CD14-positive monocyte (primary cell): ENCODE measurements at regions not wholly inside any gene's neighbourhood (a gene's known extent, or its start where the extent isn't known, plus 50 kb on each side); places are given as distances from the start of the nearest gene placed in this dataset.

Experiments
- DNase-seq, 3 donors: peaks; one replicate each; pipeline ENCODE4 v3.0.0-alpha.2; 2011 to 2022
- H2AFZ ChIP-seq: 2 replicates; pipeline ENCODE4 v1.6.0; 2012; ENCODE audit warnings: mild to moderate bottlenecking, low read depth, low read length, inconsistent platforms; ENCODE audit not compliant: insufficient read depth, poor library complexity, severe bottlenecking
- H3K27ac ChIP-seq, 2 donors: 1 replicate in 1 of 2; 2 replicates in 1 of 2; pipeline ENCODE4 v1.5.1; 2012 to 2013; ENCODE audit warnings: low read length in 2 of 2, control low read depth in 1 of 2, inconsistent platforms in 1 of 2, low read depth in 1 of 2, mild to moderate bottlenecking in 1 of 2
- H3K27me3 ChIP-seq, 2 donors: one replicate each; pipeline versions ENCODE4 v1.6.0 to v1.6.1; 2011 to 2013; ENCODE audit warnings: low read length in 2 of 2; ENCODE audit not compliant: control insufficient read depth in 2 of 2, insufficient read depth in 2 of 2
- H3K36me3 ChIP-seq, 2 donors: replicated peaks in 1 of 2; 1 replicate in 1 of 2; 2 replicates in 1 of 2; pipeline versions ENCODE4 v1.5.1 to v1.6.1; 2012 to 2013; ENCODE audit warnings: low read length in 2 of 2, control low read depth in 1 of 2, inconsistent platforms in 1 of 2, mild to moderate bottlenecking in 1 of 2; ENCODE audit not compliant: insufficient read depth in 2 of 2, control insufficient read depth in 1 of 2
- H3K4me1 ChIP-seq, 2 donors: 1 replicate in 1 of 2; 2 replicates in 1 of 2; pipeline versions ENCODE4 v1.5.1 to v1.6.1; 2012 to 2013; ENCODE audit warnings: low read length in 2 of 2, control low read depth in 1 of 2, inconsistent platforms in 1 of 2, mild to moderate bottlenecking in 1 of 2, moderate library complexity in 1 of 2; ENCODE audit not compliant: insufficient read depth in 2 of 2, control insufficient read depth in 1 of 2
- H3K4me2 ChIP-seq: replicated peaks from 2 replicates; pipeline ENCODE3; 2012; ENCODE audit warnings: low read length, moderate library complexity, mild to moderate bottlenecking; ENCODE audit not compliant: poor library complexity, severe bottlenecking; ENCODE audit errors: extremely low read depth
- H3K4me3 ChIP-seq, 3 experiments: fragments of 200-600 bp in 1 of 3; sonication (generic) in 1 of 3; replicated peaks in 1 of 3; 1 replicate in 2 of 3; 2 replicates in 1 of 3; pipeline ENCODE4 v1.5.1; 2011 to 2013; ENCODE audit warnings: low read length in 3 of 3, mild to moderate bottlenecking in 3 of 3, control low read depth in 2 of 3, low read depth in 2 of 3, inconsistent platforms in 1 of 3, moderate library complexity in 1 of 3
- H3K79me2 ChIP-seq: 2 replicates; pipeline ENCODE4 v1.6.0; 2012; ENCODE audit warnings: mild to moderate bottlenecking, control low read depth, inconsistent platforms, low read length, moderate library complexity; ENCODE audit not compliant: insufficient read depth
- H3K9ac ChIP-seq: 2 replicates; pipeline ENCODE4 v1.6.0; 2017; ENCODE audit warnings: low read length, mild to moderate bottlenecking; ENCODE audit not compliant: insufficient read depth, poor library complexity, severe bottlenecking
- H3K9me3 ChIP-seq, 2 donors: replicated peaks in 1 of 2; 1 replicate in 1 of 2; 2 replicates in 1 of 2; pipeline versions ENCODE4 v1.5.1 to v1.6.1; 2012 to 2013; ENCODE audit warnings: low read length in 2 of 2, control low read depth in 1 of 2; ENCODE audit not compliant: control insufficient read depth in 1 of 2, insufficient read depth in 1 of 2
- H4K20me1 ChIP-seq: 2 replicates; pipeline ENCODE4 v1.6.0; 2012; ENCODE audit warnings: mild to moderate bottlenecking, low read length, control low read depth, moderate library complexity; ENCODE audit not compliant: insufficient read depth
- H3K27ac Mint-ChIP-seq, 7 donors: one replicate each; pipeline ENCODE4 v1.8.0; 2020; ENCODE audit warnings: mild to moderate bottlenecking in 7 of 7, mixed read lengths in 7 of 7, moderate library complexity in 6 of 7, inconsistent platforms in 2 of 7
- H3K27me3 Mint-ChIP-seq, 3 donors: one replicate each; pipeline ENCODE4 v1.8.0; 2021 to 2022; ENCODE audit warnings: low read depth in 3 of 3, mild to moderate bottlenecking in 3 of 3, mixed read lengths in 3 of 3, moderate library complexity in 3 of 3, inconsistent platforms in 1 of 3
- H3K36me3 Mint-ChIP-seq, 2 donors: one replicate each; pipeline ENCODE4 v1.8.0; 2020; ENCODE audit warnings: mixed read lengths in 2 of 2, inconsistent platforms in 1 of 2, mild to moderate bottlenecking in 1 of 2
- H3K4me1 Mint-ChIP-seq: one replicate; pipeline ENCODE4 v1.8.0; 2020; ENCODE audit warnings: mild to moderate bottlenecking, mixed read lengths
- H3K4me3 Mint-ChIP-seq, 2 donors: one replicate each; pipeline ENCODE4 v1.8.0; 2020; ENCODE audit warnings: mild to moderate bottlenecking in 2 of 2, mixed read lengths in 2 of 2, moderate library complexity in 1 of 2
- H3K9me3 Mint-ChIP-seq, 7 donors: one replicate each; pipeline ENCODE4 v1.8.0; 2020 to 2022; ENCODE audit warnings: mixed read lengths in 7 of 7, mild to moderate bottlenecking in 6 of 7, moderate library complexity in 6 of 7, inconsistent platforms in 2 of 7
- CTCF ChIP-seq: fragments of 200-600 bp; IDR thresholded peaks from one replicate; pipeline ENCODE4 v1.8.0; 2022; ENCODE audit warnings: antibody characterized with exemption, mild to moderate bottlenecking
- WGBS: methylation state at CpG from one replicate; pipeline ENCODE4 v1.1.5; 2013; ENCODE audit warnings: missing lambda C conversion rate; ENCODE audit not compliant: insufficient coverage; 5-methylcytosine and 5-hydroxymethylcytosine counted together
- intact Hi-C, 2 donors: fragments of 100-400 bp; cut with micrococcal nuclease; formaldehyde crosslinking; loops; one replicate each; pipeline versions ENCODE4 v1.15.0 to v1.15.1; 2023

DNA sequence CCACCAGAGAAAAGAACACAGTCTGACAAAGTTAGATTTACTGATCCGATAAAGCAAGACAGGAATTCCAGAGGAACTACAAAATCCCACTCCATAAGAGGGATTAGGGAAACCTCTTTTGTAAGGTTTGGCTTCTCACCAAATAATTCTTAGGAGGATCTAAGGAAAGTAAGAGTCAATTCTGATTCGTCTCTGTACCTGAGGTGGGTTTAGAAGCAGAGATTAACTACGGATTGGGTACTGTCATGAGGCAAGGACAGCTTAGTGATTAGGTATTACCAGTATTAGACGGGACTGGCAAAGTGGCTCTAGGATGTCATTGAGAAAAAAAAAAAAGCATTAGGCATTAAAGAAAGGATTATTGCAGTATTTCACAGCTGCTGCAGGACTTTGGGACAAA lies 371.7 kb upstream of the BRINP3 start:
- no peaks in the 10 kb centered on the region for H3K27me3 ChIP-seq
- TF ChIP-seq CTCF: no peak

GRCh38 chr1:190852611-190853010 lies 374.9 kb upstream of the BRINP3 start:
- no peak for TF ChIP-seq CTCF
- no peak overlapping the region for H3K27ac Mint-ChIP-seq
- intact Hi-C loops: no loop called here

More for the DNA sequence above, 371.7 kb upstream of the BRINP3 start:
- Histone ChIP-seq H3K79me2 (no peaks in the 10 kb centered on the region), H3K9me3 (peaks cover 0 to 4% of the 10 kb centered on the region in 2 donors), H3K4me3 (no peak overlapping the region), H3K4me2 (no peak overlapping the region), H3K9ac (no peak overlapping the region), H3K4me1 (no peaks in the 10 kb centered on the region), H2AFZ (no peak overlapping the region), H3K36me3 (no peaks in the 10 kb centered on the region), H4K20me1 (no peaks in the 10 kb centered on the region), H3K27ac (no peak overlapping the region)
- whole genome bisulfite sequencing: 94% methylated on average over 3 of the region's 4 CpGs
- Mint-ChIP-seq H3K9me3 (peaks cover 2 to 10% (median 6%) of the 10 kb centered on the region in 7 donors), H3K4me3 (no peak overlapping the region), H3K4me1 (no peaks in the 10 kb centered on the region), H3K27ac (no peak overlapping the region), H3K36me3 (no peaks in the 10 kb centered on the region), H3K27me3 (no peaks in the 10 kb centered on the region)
- DNase-seq: no peak
- intact Hi-C loops: no loop called here

More at GRCh38 chr1:190852611-190853010, 374.9 kb upstream of the BRINP3 start:
- H3K79me2 ChIP-seq: no peaks in the 10 kb centered on the region
- WGBS: no CpG with 5 or more reads among the region's 2 CpGs
- no peak overlapping the region for H3K4me2 ChIP-seq
- no peak for DNase-seq
- H3K4me3 ChIP-seq: no peak overlapping the region
- Mint-ChIP-seq H3K4me3 (no peak overlapping the region), H3K36me3 (no peaks in the 10 kb centered on the region), H3K9me3 (peaks cover 0 to 10% (median 4%) of the 10 kb centered on the region in 7 donors), H3K4me1 (no peaks in the 10 kb centered on the region), H3K27me3 (peaks cover 0 to 2% (median 0%) of the 10 kb centered on the region in 3 donors)
- H3K27ac ChIP-seq: no peak overlapping the region
- no peaks in the 10 kb centered on the region for H3K27me3 ChIP-seq
- no peak overlapping the region for H3K9ac ChIP-seq
- H4K20me1 ChIP-seq: no peaks in the 10 kb centered on the region
- no peaks in the 10 kb centered on the region for H3K9me3 ChIP-seq
- H2AFZ ChIP-seq: no peak overlapping the region
- no peaks in the 10 kb centered on the region for H3K4me1 ChIP-seq
- H3K36me3 ChIP-seq: no peaks in the 10 kb centered on the region
